GM12874 (cell line): ENCODE measurements at regions not wholly inside any gene's neighbourhood (a gene's known extent, or its start where the extent isn't known, plus 50 kb on each side); places are given as distances from the start of the nearest gene placed in this dataset.

Experiments used
- CTCF ChIP-seq: IDR thresholded peaks from 2 replicates; pipeline ENCODE4 v1.5.1; 2011; ENCODE audit warnings: low read depth, mild to moderate bottlenecking, control low read depth, low read length, moderate library complexity; ENCODE audit not compliant: insufficient read depth

GRCh38 chrX:122248681-122249080, 935.4 kb upstream of the GRIA3 start:
- no peak for TF ChIP-seq CTCF

- TF ChIP-seq CTCF: no peak
Measured at GRCh38 chrX:122252454-122252853, 931.6 kb upstream of the GRIA3 start.

- no peak for TF ChIP-seq CTCF
Measured at GRCh38 chrX:122268353-122268752, 915.7 kb upstream of the GRIA3 start.

GRCh38 chrX:122269243-122269781, 914.8 kb upstream of the GRIA3 start:
- TF ChIP-seq CTCF: no peak

GRCh38 chrX:122270809-122271494, 913.1 kb upstream of the GRIA3 start:
- no peak for TF ChIP-seq CTCF

GRCh38 chrX:122272011-122272410, 912.1 kb upstream of the GRIA3 start:
- no peak for TF ChIP-seq CTCF

GRCh38 chrX:122279746-122280145, 904.3 kb upstream of the GRIA3 start:
- TF ChIP-seq CTCF: no peak
